ENCODE measurements at regions not wholly inside any gene's neighbourhood (a gene's known extent, or its start where the extent isn't known, plus 50 kb on each side); places are given as distances from the start of the nearest gene placed in this dataset.

- H3K4me1 ChIP-seq (ENCODE audit: control insufficient read depth in 1 of 2, insufficient read depth in 2 of 2, low read length in 2 of 2) = no peaks in the 10 kb centered on the region; a peak in 1 of 4 replicates
- CTCF ChIA-PET = no interaction called here
- no peak for DNase-seq (ENCODE audit: low read depth, low spot score)
- no peak overlapping the region for H3K27ac ChIP-seq (ENCODE audit: low read depth, low read length)
- H3K4me2 ChIP-seq (ENCODE audit: low read length) = no peak overlapping the region
- intact Hi-C loops (cut with micrococcal nuclease) = no loop called here
- POLR2A ChIA-PET = no interaction called here
- no peaks in the 10 kb centered on the region for H4K20me1 ChIP-seq (ENCODE audit: insufficient read depth)
- H2AFZ ChIP-seq (ENCODE audit: low read depth, low read length, poor library complexity, severe bottlenecking) = no peak overlapping the region
- no peaks in the 10 kb centered on the region; a peak in 1 of 4 replicates for H3K9me3 ChIP-seq (ENCODE audit: control insufficient read depth in 1 of 2, insufficient read depth in 1 of 2, low read depth in 1 of 2, low read length in 2 of 2)
- no peaks in the 10 kb centered on the region for H3K36me3 ChIP-seq (ENCODE audit: control insufficient read depth in 1 of 2, insufficient read depth in 2 of 2, low read length in 2 of 2)
- no peak for TF ChIP-seq SIN3A (IDR thresholded peaks at IDR 0.05; ENCODE audit: low read depth)
- no peak for TF ChIP-seq CBX3 (IDR thresholded peaks at IDR 0.05; ENCODE audit: low read depth)
- TF ChIP-seq EZH2phosphoT487 (IDR thresholded peaks at IDR 0.05; ENCODE audit: borderline replicate concordance) = no peak
- RAD21 ChIA-PET (ENCODE audit: low non-redundant PET in 1 of 2, low total read pairs in 2 of 2, uncharacterized antibody in 2 of 2, unreplicated experiment in 2 of 2) = no interaction called here
- H3K27me3 ChIP-seq (ENCODE audit: insufficient read depth, low read length) = no peaks in the 10 kb centered on the region
- H3K9ac ChIP-seq (ENCODE audit: low read length) = no peak overlapping the region
- no peaks in the 10 kb centered on the region for H3K9me2 ChIP-seq (ENCODE audit: insufficient read depth)
- no peaks in the 10 kb centered on the region for H3K79me2 ChIP-seq (ENCODE audit: insufficient read depth, low read length)
- H3K4me3 ChIP-seq (replicated peaks in 1 of 2; ENCODE audit: low read depth in 1 of 2, low read length in 2 of 2) = no peak overlapping the region
- no peak for ATAC-seq
- BruUV-seq (replicated peaks) = no TSS peak
These were observed 266.9 kb downstream of the TGFB2 start for GRCh38 chr1:218611916-218612585.

GRCh38 chr1:218613105-218613504 lies 268.0 kb downstream of the TGFB2 start:
- no peaks in the 10 kb centered on the region for H3K9me3 ChIP-seq (ENCODE audit: control insufficient read depth in 1 of 2, insufficient read depth in 1 of 2, low read depth in 1 of 2, low read length in 2 of 2)
- no peak for TF ChIP-seq SP1 (IDR thresholded peaks at IDR 0.05; ENCODE audit: low read depth)
- no peak for TF ChIP-seq EGR1 (IDR thresholded peaks at IDR 0.05; ENCODE audit: low read depth)
- TF ChIP-seq SRF (IDR thresholded peaks at IDR 0.05; ENCODE audit: low read depth) = no peak
- TF ChIP-seq MAX (IDR thresholded peaks at IDR 0.05) = no peak
- TF ChIP-seq SIN3A (IDR thresholded peaks at IDR 0.05; ENCODE audit: low read depth) = no peak
- no peak for TF ChIP-seq REST (IDR thresholded peaks at IDR 0.05; ENCODE audit: low read depth)
- TF ChIP-seq ELF1 (IDR thresholded peaks at IDR 0.05; ENCODE audit: borderline replicate concordance, low read depth) = no peak
- no peak for TF ChIP-seq FOSL1 (IDR thresholded peaks at IDR 0.05; ENCODE audit: low read depth)
- H4K20me1 ChIP-seq (ENCODE audit: insufficient read depth) = no peaks in the 10 kb centered on the region
- H3K4me2 ChIP-seq (ENCODE audit: low read length) = no peak overlapping the region
- no peak overlapping the region for H3K4me3 ChIP-seq (replicated peaks in 1 of 2; ENCODE audit: low read depth in 1 of 2, low read length in 2 of 2)
- no peak overlapping the region for H3K9ac ChIP-seq (ENCODE audit: low read length)
- ChIA-PET POLR2A (no interaction called here), RAD21 (ENCODE audit: low non-redundant PET in 1 of 2, low total read pairs in 2 of 2, uncharacterized antibody in 2 of 2, unreplicated experiment in 2 of 2) (no interaction called here), CTCF (no interaction called here)
- no peaks in the 10 kb centered on the region; a peak in 1 of 4 replicates for H3K4me1 ChIP-seq (ENCODE audit: control insufficient read depth in 1 of 2, insufficient read depth in 2 of 2, low read length in 2 of 2)
- H2AFZ ChIP-seq (ENCODE audit: low read depth, low read length, poor library complexity, severe bottlenecking) = no peak overlapping the region
- no peak for ATAC-seq
- H3K79me2 ChIP-seq (ENCODE audit: insufficient read depth, low read length) = no peaks in the 10 kb centered on the region
- intact Hi-C loops (cut with micrococcal nuclease) = no loop called here
- no peaks in the 10 kb centered on the region for H3K36me3 ChIP-seq (ENCODE audit: control insufficient read depth in 1 of 2, insufficient read depth in 2 of 2, low read length in 2 of 2)
- no TSS peak for BruUV-seq (replicated peaks)
- H3K9me2 ChIP-seq (ENCODE audit: insufficient read depth) = no peaks in the 10 kb centered on the region
- no peak overlapping the region for H3K27ac ChIP-seq (ENCODE audit: low read depth, low read length)
- DNase-seq (ENCODE audit: low read depth, low spot score) = no peak
- no peaks in the 10 kb centered on the region for H3K27me3 ChIP-seq (ENCODE audit: insufficient read depth, low read length)
